WTC11 (cell line): ENCODE measurements at regions not wholly inside any gene's neighbourhood (a gene's known extent, or its start where the extent isn't known, plus 50 kb on each side); places are given as distances from the start of the nearest gene placed in this dataset.

Source experiments
- ATAC-seq: fragments of 200-7000 bp; cut with Tn5 transposase; 2 replicates; pipeline ENCODE4 v1.10.0; 2021; ENCODE audit warnings: mild to moderate bottlenecking, moderate library complexity
- CTCF ChIA-PET: fragments of 300-600 bp; sonication (Branson Sonifier 250); formaldehyde crosslinking; loops from one replicate; lab custom pipeline; 2021; ENCODE audit warnings: antibody characterized with exemption; lab: Charles Lee
- POLR2A ChIA-PET: fragments of 350-600 bp; sonication (Branson Sonifier 250); formaldehyde crosslinking; loops from one replicate; lab custom pipeline; 2021; ENCODE audit warnings: antibody characterized with exemption; lab: Charles Lee
- DNase-seq: peaks from one replicate; pipeline ENCODE4 v3.0.0; 2021; ENCODE audit warnings: low spot score
- H3K27ac Mint-ChIP-seq: 2 replicates; pipeline ENCODE4 v1.8.0; 2021; ENCODE audit warnings: mixed read lengths
- H3K27me3 Mint-ChIP-seq: 2 replicates; pipeline ENCODE4 v1.8.0; 2021; ENCODE audit warnings: low read depth, mild to moderate bottlenecking, moderate library complexity, mixed read lengths
- H3K36me3 Mint-ChIP-seq: 2 replicates; pipeline ENCODE4 v1.8.0; 2021; ENCODE audit warnings: mixed read lengths
- H3K4me1 Mint-ChIP-seq: 2 replicates; pipeline ENCODE4 v1.8.0; 2022; ENCODE audit warnings: mixed read lengths
- H3K4me3 Mint-ChIP-seq: 2 replicates; pipeline ENCODE4 v1.8.0; 2021; ENCODE audit warnings: mild to moderate bottlenecking, moderate library complexity, mixed read lengths
- H3K9me3 Mint-ChIP-seq: 2 replicates; pipeline ENCODE4 v1.8.0; 2021; ENCODE audit warnings: mixed read lengths
- AFF4 ChIP-seq: sonication (generic); formaldehyde crosslinking; IDR thresholded peaks from 2 replicates; pipeline ENCODE4 v1.8.1; 2023; ENCODE audit warnings: mild to moderate bottlenecking, missing genetic modification reagents, borderline replicate concordance
- ATF6 ChIP-seq: sonication (generic); formaldehyde crosslinking; IDR thresholded peaks from 2 replicates; pipeline ENCODE4 v1.8.1; 2023; ENCODE audit warnings: mild to moderate bottlenecking, missing genetic modification reagents
- CBFB ChIP-seq: sonication (generic); formaldehyde crosslinking; IDR thresholded peaks from 2 replicates; pipeline ENCODE4 v1.8.1; 2022; ENCODE audit warnings: mild to moderate bottlenecking, low read depth, missing genetic modification reagents
- FOXP4 ChIP-seq: sonication (generic); formaldehyde crosslinking; IDR thresholded peaks from 2 replicates; pipeline ENCODE4 v1.8.0; 2022; ENCODE audit warnings: mild to moderate bottlenecking, missing genetic modification reagents
- GTF2I ChIP-seq: fragments of 250-450 bp; sonication (Bioruptor Pico); conservative IDR thresholded peaks from 2 replicates; pipeline ENCODE4 v1.4.0; 2021; ENCODE audit warnings: mild to moderate bottlenecking
- JAZF1 ChIP-seq: fragments of 250-450 bp; sonication (Bioruptor Pico); IDR thresholded peaks from 2 replicates; pipeline ENCODE4 v1.9.0; 2021; ENCODE audit warnings: moderate library complexity, mild to moderate bottlenecking, inconsistent platforms
- JUN ChIP-seq: sonication (generic); formaldehyde crosslinking; IDR thresholded peaks from 2 replicates; pipeline ENCODE4 v1.8.0; 2023; ENCODE audit warnings: mild to moderate bottlenecking, missing genetic modification reagents
- OVOL2 ChIP-seq: fragments of 250-450 bp; sonication (Bioruptor Pico); IDR thresholded peaks from 2 replicates; pipeline ENCODE4 v1.9.0; 2021; ENCODE audit warnings: mild to moderate bottlenecking, borderline replicate concordance
- SP1 ChIP-seq: sonication (generic); formaldehyde crosslinking; conservative IDR thresholded peaks from 2 replicates; pipeline ENCODE4 v1.8.1; 2022; ENCODE audit warnings: missing genetic modification reagents
- USF1 ChIP-seq: sonication (generic); formaldehyde crosslinking; IDR thresholded peaks from 2 replicates; pipeline ENCODE4 v1.8.0; 2022; ENCODE audit warnings: mild to moderate bottlenecking, missing genetic modification reagents
- USF2 ChIP-seq: sonication (generic); formaldehyde crosslinking; IDR thresholded peaks from 2 replicates; pipeline ENCODE4 v1.8.1; 2023; ENCODE audit warnings: mild to moderate bottlenecking, missing genetic modification reagents, moderate library complexity
- ZMAT4 ChIP-seq: fragments of 250-450 bp; sonication (Bioruptor Pico); IDR thresholded peaks from 2 replicates; pipeline ENCODE4 v1.9.0; 2021; ENCODE audit warnings: mild to moderate bottlenecking
- ZNF396 ChIP-seq: fragments of 250-450 bp; sonication (Bioruptor Pico); IDR thresholded peaks from 2 replicates; pipeline ENCODE4 v1.8.0; 2021; ENCODE audit warnings: mild to moderate bottlenecking, moderate library complexity, borderline replicate concordance
- ZNF425 ChIP-seq: fragments of 250-450 bp; sonication (Bioruptor Pico); conservative IDR thresholded peaks from 2 replicates; pipeline ENCODE4 v1.9.0; 2021; ENCODE audit warnings: mild to moderate bottlenecking
- ZNF671 ChIP-seq: fragments of 250-450 bp; sonication (Bioruptor Pico); IDR thresholded peaks from 2 replicates; pipeline ENCODE4 v1.8.0; 2021; ENCODE audit warnings: mild to moderate bottlenecking

- ATAC-seq (no peak), DNase-seq (no peak)
- Mint-ChIP-seq H3K4me1 (peaks cover 17% of the 10 kb centered on the region), H3K36me3 (no peaks in the 10 kb centered on the region), H3K27ac (no peak overlapping the region), H3K27me3 (no peaks in the 10 kb centered on the region; the same call in none of the 2 replicates), H3K4me3 (no peak overlapping the region), H3K9me3 (no peaks in the 10 kb centered on the region)
- TF ChIP-seq ZNF671 (CRISPR knock-in tag), result no peak
- TF ChIP-seq OVOL2 (CRISPR knock-in tag), result no peak
- TF ChIP-seq JUN (CRISPR knock-in tag), result no peak
- no peak for TF ChIP-seq CBFB (CRISPR knock-in tag)
- TF ChIP-seq SP1, result no peak
- TF ChIP-seq ATF6 (CRISPR knock-in tag), result no peak
- no peak for TF ChIP-seq ZNF396 (CRISPR knock-in tag)
- TF ChIP-seq GTF2I (CRISPR knock-in tag), result no peak
- TF ChIP-seq AFF4 (CRISPR knock-in tag), result no peak
- no peak for TF ChIP-seq USF2 (CRISPR knock-in tag)
- TF ChIP-seq ZMAT4, result no peak
- no peak for TF ChIP-seq FOXP4 (CRISPR knock-in tag)
- TF ChIP-seq ZNF425 (CRISPR knock-in tag), result no peak
- no peak for TF ChIP-seq JAZF1 (CRISPR knock-in tag)
- TF ChIP-seq USF1, result no peak
- ChIA-PET CTCF (no interaction called here), POLR2A (interaction anchor here (0.5 kb wide), 1 partner anchor 26 kb away, joined by 3 read pairs; no protein-coding TSS in a partner anchor)
Measured at GRCh38 chr5:174622067-174622466, 102.3 kb upstream of the MSX2 start.
